SU-DHL-6 (cell line): ENCODE measurements at regions not wholly inside any gene's neighbourhood (a gene's known extent, or its start where the extent isn't known, plus 50 kb on each side); places are given as distances from the start of the nearest gene placed in this dataset.

Experiments used
- H2AFZ ChIP-seq: fragments of 200-600 bp; sonication (generic); 2 replicates; pipeline ENCODE4 v1.6.1; 2014; ENCODE audit warnings: low read depth, mild to moderate bottlenecking, moderate library complexity, mixed read lengths, antibody characterized with exemption, low read length; ENCODE audit not compliant: severe bottlenecking
- H3F3A ChIP-seq: fragments of 200-600 bp; shearing (Covaris generic); 2 replicates; pipeline ENCODE4 v1.6.0; 2016; ENCODE audit warnings: antibody characterized with exemption, mild to moderate bottlenecking; ENCODE audit not compliant: insufficient read depth
- H3K27ac ChIP-seq: fragments of 200-600 bp; sonication (generic); 2 replicates; pipeline ENCODE4 v1.5.1; 2016; ENCODE audit warnings: low read depth, mild to moderate bottlenecking, low read length, moderate library complexity, mixed read lengths
- H3K27me3 ChIP-seq: fragments of 200-600 bp; sonication (generic), shearing (Covaris generic); 2 replicates; pipeline ENCODE4 v1.6.0; 2014; ENCODE audit warnings: mild to moderate bottlenecking, low read length
- H3K36me3 ChIP-seq: fragments of 200-600 bp; sonication (generic); 2 replicates; pipeline ENCODE4 v1.6.1; 2014; ENCODE audit warnings: mild to moderate bottlenecking, low read length, mixed read lengths
- H3K4me2 ChIP-seq: fragments of 300-600, 200-600 bp; shearing (Covaris generic), sonication (generic); 2 replicates; pipeline ENCODE4 v1.6.0; 2014; ENCODE audit warnings: low read length, low read depth, mild to moderate bottlenecking; ENCODE audit not compliant: poor library complexity, severe bottlenecking
- H3K4me3 ChIP-seq: fragments of 200-600 bp; sonication (generic); 2 replicates; pipeline ENCODE4 v1.5.1; 2014; ENCODE audit warnings: antibody characterized with exemption, low read length, mild to moderate bottlenecking, mixed read lengths; ENCODE audit not compliant: insufficient read depth, poor library complexity, severe bottlenecking
- H3K79me2 ChIP-seq: fragments of 200-600 bp; sonication (generic); 2 replicates; pipeline ENCODE4 v1.6.1; 2014; ENCODE audit warnings: mild to moderate bottlenecking, low read length, moderate library complexity; ENCODE audit not compliant: insufficient read depth
- H3K9ac ChIP-seq: fragments of 200-600 bp; sonication (generic); 2 replicates; pipeline ENCODE4 v1.7.0; 2014; ENCODE audit warnings: mild to moderate bottlenecking, low read length
- H3K9me2 ChIP-seq: fragments of 200-600 bp; sonication (generic); replicated peaks from 2 replicates; pipeline ENCODE4 v1.6.1; 2014; ENCODE audit warnings: low read length; ENCODE audit not compliant: insufficient read depth
- H3K9me3 ChIP-seq: fragments of 200-600 bp; sonication (generic); 2 replicates; pipeline ENCODE4 v1.6.1; 2014; ENCODE audit warnings: low read length, mixed read lengths; ENCODE audit not compliant: insufficient read depth
- H4K20me1 ChIP-seq: fragments of 200-600 bp; sonication (generic); 2 replicates; pipeline ENCODE4 v1.6.1; 2014; ENCODE audit warnings: low read depth, mild to moderate bottlenecking, antibody characterized with exemption, low read length, moderate library complexity, mixed read lengths
- CTCF ChIP-seq: fragments of 200-600 bp; sonication (generic); IDR thresholded peaks from one replicate; pipeline ENCODE4 v1.5.1; 2017; ENCODE audit warnings: antibody characterized with exemption, mild to moderate bottlenecking, low read length, moderate library complexity; ENCODE audit not compliant: insufficient read depth, poor library complexity, severe bottlenecking
- EZH2phosphoT487 ChIP-seq: fragments of 200-600 bp; sonication (generic), shearing (Covaris generic); conservative IDR thresholded peaks from 2 replicates; pipeline ENCODE4 v1.6.1; 2018; ENCODE audit warnings: mild to moderate bottlenecking, antibody characterized with exemption, low read length, moderate library complexity, mixed read lengths

GRCh38 chr11:17157761-17158160, 50.0 kb downstream of the PIK3C2A start:
- peaks cover 82% of the 10 kb centered on the region for H3K79me2 ChIP-seq
- H2AFZ ChIP-seq, result no peak overlapping the region
- TF ChIP-seq EZH2phosphoT487 (no peak), CTCF (no peak)
- no peak overlapping the region for H3K9ac ChIP-seq
- peaks cover 7% of the 10 kb centered on the region; the same call in 1 of the 2 replicates for H4K20me1 ChIP-seq
- H3K27me3 ChIP-seq, result no peaks in the 10 kb centered on the region
- peaks cover 13% of the 10 kb centered on the region; the same call in 1 of the 2 replicates for H3K36me3 ChIP-seq
- H3K4me2 ChIP-seq, result no peak overlapping the region
- no peaks in the 10 kb centered on the region for H3K9me3 ChIP-seq
- no peak overlapping the region for H3K4me3 ChIP-seq
- H3K27ac ChIP-seq, result no peak overlapping the region
- peaks cover 7% of the 10 kb centered on the region; the same call in 1 of the 2 replicates for H3F3A ChIP-seq
- no peaks in the 10 kb centered on the region for H3K9me2 ChIP-seq

DNA sequence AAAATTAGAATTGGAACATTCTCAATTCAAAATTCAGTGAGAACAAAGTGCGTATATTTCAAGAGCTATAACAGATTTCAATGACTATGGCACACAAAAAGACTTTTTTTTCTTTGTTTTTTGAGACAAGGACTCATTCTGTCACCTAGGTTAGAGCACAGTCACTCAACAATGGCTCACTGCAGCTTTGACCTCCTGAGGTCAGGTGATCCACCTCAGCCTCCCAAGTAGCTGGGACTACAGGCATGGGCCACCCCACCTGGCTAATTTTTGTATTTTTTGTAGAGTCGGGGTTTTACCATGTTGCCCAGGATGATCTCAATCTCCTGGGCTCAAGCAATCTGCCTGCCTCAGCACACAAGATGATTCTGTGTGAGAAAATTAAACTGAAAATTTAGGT, 51.5 kb downstream of the PIK3C2A start:
- Histone ChIP-seq H3K4me2 (no peak overlapping the region), H3K36me3 (peaks cover 21% of the 10 kb centered on the region; the same call in 1 of the 2 replicates), H3K27ac (no peak overlapping the region), H3K27me3 (no peaks in the 10 kb centered on the region), H3K9me3 (no peaks in the 10 kb centered on the region), H4K20me1 (peaks cover 5% of the 10 kb centered on the region; the same call in 1 of the 2 replicates), H3K9ac (no peak overlapping the region), H3K4me3 (no peak overlapping the region), H3K9me2 (no peaks in the 10 kb centered on the region), H2AFZ (no peak overlapping the region), H3F3A (peaks cover 3% of the 10 kb centered on the region; the same call in 1 of the 2 replicates), H3K79me2 (peaks cover 68% of the 10 kb centered on the region)
- TF ChIP-seq EZH2phosphoT487 (no peak), CTCF (no peak)

- H3K4me3 ChIP-seq, result no peak overlapping the region
- no peak overlapping the region for H3K9ac ChIP-seq
- no peaks in the 10 kb centered on the region for H4K20me1 ChIP-seq
- no peaks in the 10 kb centered on the region for H3K9me3 ChIP-seq
- H2AFZ ChIP-seq, result no peak overlapping the region
- H3K27me3 ChIP-seq, result no peaks in the 10 kb centered on the region
- peaks cover 59% of the 10 kb centered on the region for H3K79me2 ChIP-seq
- H3K36me3 ChIP-seq, result peaks cover 21% of the 10 kb centered on the region; the same call in 1 of the 2 replicates
- no peak overlapping the region for H3K27ac ChIP-seq
- no peaks in the 10 kb centered on the region for H3K9me2 ChIP-seq
- H3F3A ChIP-seq, result no peaks in the 10 kb centered on the region
- H3K4me2 ChIP-seq, result no peak overlapping the region
- TF ChIP-seq CTCF (no peak), EZH2phosphoT487 (no peak)
Observed at GRCh38 chr11:17154409-17155159, 53.2 kb downstream of the PIK3C2A start.
